HL-60 (cell line): ENCODE measurements at regions not wholly inside any gene's neighbourhood (a gene's known extent, or its start where the extent isn't known, plus 50 kb on each side); places are given as distances from the start of the nearest gene placed in this dataset.

Experiments
- DNase-seq, 2 experiments: peaks; one replicate each; pipeline ENCODE4 v3.0.0-alpha.2; 2010 to 2020; ENCODE audit warnings: low read depth in 1 of 2, low spot score in 1 of 2
- H3K27ac ChIP-seq: fragments of 250-450 bp; sonication (Bioruptor Pico); replicated peaks from 2 replicates; pipeline ENCODE4 v1.5.1; 2020; ENCODE audit warnings: mild to moderate bottlenecking, moderate library complexity
- H3K27me3 ChIP-seq: fragments of 250-450 bp; sonication (Bioruptor Pico); 2 replicates; pipeline ENCODE4 v1.5.1; 2021; ENCODE audit warnings: mild to moderate bottlenecking, moderate library complexity; ENCODE audit not compliant: insufficient read depth, poor library complexity, severe bottlenecking
- H3K4me3 ChIP-seq: replicated peaks from 2 replicates; pipeline ENCODE4 v1.5.1; 2011; ENCODE audit warnings: mild to moderate bottlenecking, control low read depth, low read length; ENCODE audit not compliant: insufficient read depth
- GABPA ChIP-seq: IDR thresholded peaks from 2 replicates; pipeline ENCODE4 v1.6.1; 2012; ENCODE audit warnings: low read depth
- POLR2AphosphoS5 ChIP-seq: IDR thresholded peaks from 2 replicates; pipeline ENCODE4 v1.6.1; 2012; ENCODE audit warnings: low read depth
- REST ChIP-seq: IDR thresholded peaks from 2 replicates; pipeline ENCODE4 v1.6.1; 2012; ENCODE audit warnings: low read depth; ENCODE audit not compliant: insufficient replicate concordance
- SPI1 ChIP-seq: IDR thresholded peaks from 2 replicates; pipeline ENCODE4 v1.6.1; 2012; ENCODE audit warnings: low read depth, mild to moderate bottlenecking, borderline replicate concordance
- TF ChIP-seq, protein P1 (sequence below): IDR thresholded peaks from one replicate; pipeline ENCODE4 v1.5.1; 2011; ENCODE audit warnings: low read length, control low read depth, inconsistent platforms; ENCODE audit not compliant: insufficient read depth

DNA sequence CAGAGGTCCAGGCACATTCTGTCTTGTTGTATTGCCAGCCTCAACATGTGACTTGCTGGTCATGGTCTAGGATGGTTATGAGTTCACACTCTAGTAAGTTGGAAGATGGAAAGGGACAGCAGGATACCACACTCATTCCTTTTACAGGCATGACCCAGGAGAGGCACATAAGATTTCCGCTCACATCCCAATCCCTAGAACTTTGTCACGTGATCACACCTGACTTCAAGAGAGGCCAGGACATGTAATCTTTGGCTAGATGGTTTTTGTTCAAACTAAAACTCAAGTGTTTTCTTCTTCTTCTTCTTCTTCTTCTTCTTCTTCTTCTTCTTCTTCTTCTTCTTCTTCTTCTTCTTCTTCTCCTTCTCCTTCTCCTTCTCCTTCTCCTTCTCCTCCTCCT is 53.4 kb upstream of the ARX start:
- Histone ChIP-seq H3K27me3 (no peaks in the 10 kb centered on the region), H3K27ac (no peak overlapping the region), H3K4me3 (no peak overlapping the region)
- TF ChIP-seq REST, result no peak
- TF ChIP-seq POLR2AphosphoS5, result no peak
- DNase-seq, result no peak

GRCh38 chrX:25068340-25068739 is 52.6 kb upstream of the ARX start:
- Histone ChIP-seq H3K27me3 (no peaks in the 10 kb centered on the region), H3K27ac (no peak overlapping the region), H3K4me3 (no peak overlapping the region)
- no peak for DNase-seq
- no peak for TF ChIP-seq REST

DNA sequence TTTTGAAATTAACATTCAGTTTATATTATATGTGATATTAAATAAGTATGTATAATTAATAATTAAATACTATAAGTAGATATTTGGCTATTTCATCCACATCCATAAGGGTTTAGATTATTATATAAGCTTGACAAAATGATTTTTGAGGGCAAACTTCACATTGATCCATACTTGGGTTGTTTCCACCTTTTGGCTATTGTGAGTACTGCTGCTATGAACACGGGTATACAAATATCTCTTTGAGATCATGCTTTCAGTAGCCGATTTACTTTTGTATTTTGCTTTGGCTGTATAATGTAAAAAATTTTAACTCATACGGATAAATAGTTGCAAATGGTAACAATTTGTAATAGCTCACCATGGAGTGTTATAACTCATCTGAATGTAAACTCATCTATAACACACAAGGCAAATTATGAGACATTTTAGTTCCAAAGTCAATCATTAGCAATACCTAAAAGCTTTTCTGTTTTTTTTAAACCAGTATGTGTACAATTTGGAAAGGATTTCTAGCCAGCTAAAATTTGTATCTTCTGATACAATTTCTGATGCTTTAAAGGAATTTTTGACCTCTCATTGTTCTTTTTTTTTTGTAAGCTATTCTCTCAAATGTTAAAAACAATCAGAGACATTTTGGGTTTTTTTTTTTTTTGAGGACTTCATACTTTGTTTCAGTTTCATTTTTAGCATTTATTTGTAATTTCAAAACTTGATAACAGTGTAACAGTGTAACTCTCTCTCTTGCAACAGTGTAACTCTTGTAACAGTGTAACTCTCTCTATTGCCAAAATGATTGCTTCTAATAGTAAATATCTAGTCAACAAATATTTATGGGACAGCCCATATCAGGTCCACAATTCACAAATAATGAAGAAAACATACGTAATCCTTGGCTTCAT is 51.8 kb upstream of the ARX start:
- Histone ChIP-seq H3K4me3 (no peak overlapping the region), H3K27me3 (no peaks in the 10 kb centered on the region), H3K27ac (no peak overlapping the region)
- DNase-seq, result no peak
- no peak for TF ChIP-seq REST
- no peak for TF ChIP-seq POLR2AphosphoS5
- no peak for TF ChIP-seq GABPA
- no peak for TF ChIP-seq SPI1
- TF ChIP-seq, protein P1, sequence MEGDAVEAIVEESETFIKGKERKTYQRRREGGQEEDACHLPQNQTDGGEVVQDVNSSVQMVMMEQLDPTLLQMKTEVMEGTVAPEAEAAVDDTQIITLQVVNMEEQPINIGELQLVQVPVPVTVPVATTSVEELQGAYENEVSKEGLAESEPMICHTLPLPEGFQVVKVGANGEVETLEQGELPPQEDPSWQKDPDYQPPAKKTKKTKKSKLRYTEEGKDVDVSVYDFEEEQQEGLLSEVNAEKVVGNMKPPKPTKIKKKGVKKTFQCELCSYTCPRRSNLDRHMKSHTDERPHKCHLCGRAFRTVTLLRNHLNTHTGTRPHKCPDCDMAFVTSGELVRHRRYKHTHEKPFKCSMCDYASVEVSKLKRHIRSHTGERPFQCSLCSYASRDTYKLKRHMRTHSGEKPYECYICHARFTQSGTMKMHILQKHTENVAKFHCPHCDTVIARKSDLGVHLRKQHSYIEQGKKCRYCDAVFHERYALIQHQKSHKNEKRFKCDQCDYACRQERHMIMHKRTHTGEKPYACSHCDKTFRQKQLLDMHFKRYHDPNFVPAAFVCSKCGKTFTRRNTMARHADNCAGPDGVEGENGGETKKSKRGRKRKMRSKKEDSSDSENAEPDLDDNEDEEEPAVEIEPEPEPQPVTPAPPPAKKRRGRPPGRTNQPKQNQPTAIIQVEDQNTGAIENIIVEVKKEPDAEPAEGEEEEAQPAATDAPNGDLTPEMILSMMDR, result no peak

GRCh38 chrX:25066131-25066530 is 50.4 kb upstream of the ARX start:
- H3K27ac ChIP-seq, result no peak overlapping the region

More at GRCh38 chrX:25066131-25066530, 50.4 kb upstream of the ARX start:
- TF ChIP-seq REST, result no peak
- no peak for TF ChIP-seq POLR2AphosphoS5
- TF ChIP-seq SPI1, result no peak
- no peak for TF ChIP-seq GABPA
- TF ChIP-seq, protein P1, result no peak
- Histone ChIP-seq H3K4me3 (no peak overlapping the region), H3K27me3 (no peaks in the 10 kb centered on the region)
- DNase-seq, result no peak
